HEK293T (cell line): ENCODE measurements at regions not wholly inside any gene's neighbourhood (a gene's known extent, or its start where the extent isn't known, plus 50 kb on each side); places are given as distances from the start of the nearest gene placed in this dataset.

ENCODE experiments used
- BHLHE40 ChIP-seq: fragments of 450-650 bp; IDR thresholded peaks from 2 replicates; pipeline ENCODE4 v1.6.1; 2016; ENCODE audit warnings: mild to moderate bottlenecking, moderate library complexity, borderline replicate concordance
- ELF4 ChIP-seq: fragments of 450-650 bp; IDR thresholded peaks from 2 replicates; pipeline ENCODE4 v1.6.1; 2017; ENCODE audit warnings: antibody characterized with exemption
- FOXA1 ChIP-seq: fragments of 450-650 bp; IDR thresholded peaks from 2 replicates; pipeline ENCODE4 v1.6.1; 2016; ENCODE audit warnings: mild to moderate bottlenecking
- FOXK2 ChIP-seq: fragments of 450-650 bp; IDR thresholded peaks from 2 replicates; pipeline ENCODE4 v1.6.1; 2016; ENCODE audit warnings: mild to moderate bottlenecking
- FOXM1 ChIP-seq: fragments of 450-650 bp; IDR thresholded peaks from 2 replicates; pipeline ENCODE4 v1.6.1; 2017; ENCODE audit warnings: mild to moderate bottlenecking, borderline replicate concordance
- LEF1 ChIP-seq: fragments of 450-650 bp; IDR thresholded peaks from 2 replicates; pipeline ENCODE4 v1.6.1; 2017; ENCODE audit warnings: mild to moderate bottlenecking, borderline replicate concordance
- NFRKB ChIP-seq: fragments of 450-650 bp; IDR thresholded peaks from 2 replicates; pipeline ENCODE4 v1.6.1; 2016; ENCODE audit warnings: mild to moderate bottlenecking, moderate library complexity
- PKNOX1 ChIP-seq: fragments of 450-650 bp; IDR thresholded peaks from 2 replicates; pipeline ENCODE4 v1.6.1; 2016
- SP1 ChIP-seq: fragments of 450-650 bp; IDR thresholded peaks from 2 replicates; pipeline ENCODE4 v1.6.1; 2017
- SUZ12 ChIP-seq: fragments of 450-650 bp; IDR thresholded peaks from 2 replicates; pipeline ENCODE4 v1.6.1; 2016; ENCODE audit warnings: mild to moderate bottlenecking
- TARDBP ChIP-seq: fragments of 450-650 bp; IDR thresholded peaks from 2 replicates; pipeline ENCODE4 v1.6.1; 2016
- ZNF384 ChIP-seq: fragments of 450-650 bp; IDR thresholded peaks from 2 replicates; pipeline ENCODE4 v1.6.1; 2016

- TF ChIP-seq PKNOX1 (no peak), TARDBP (no peak), SUZ12 (no peak), LEF1 (no peak), BHLHE40 (no peak), ELF4 (no peak), ZNF384 (no peak), NFRKB (no peak), FOXM1 (no peak), FOXA1 (no peak), FOXK2 (no peak), SP1 (no peak)
Observed at GRCh38 chr13:34628209-34628682, 313.8 kb upstream of the NBEA start.
